GM18861 (cell line): ENCODE measurements at regions not wholly inside any gene's neighbourhood (a gene's known extent, or its start where the extent isn't known, plus 50 kb on each side); places are given as distances from the start of the nearest gene placed in this dataset.
"Not testable (repeated sequence)": the region's sequence is repeated elsewhere in the genome, so short reads cannot be mapped to it uniquely, and the experiment has no call there.

Experiments
- ATAC-seq: cut with Tn5 transposase; IDR thresholded peaks from one replicate; pipeline ENCODE4 v1.9.1; 2021; ENCODE audit not compliant: unreplicated experiment

DNA sequence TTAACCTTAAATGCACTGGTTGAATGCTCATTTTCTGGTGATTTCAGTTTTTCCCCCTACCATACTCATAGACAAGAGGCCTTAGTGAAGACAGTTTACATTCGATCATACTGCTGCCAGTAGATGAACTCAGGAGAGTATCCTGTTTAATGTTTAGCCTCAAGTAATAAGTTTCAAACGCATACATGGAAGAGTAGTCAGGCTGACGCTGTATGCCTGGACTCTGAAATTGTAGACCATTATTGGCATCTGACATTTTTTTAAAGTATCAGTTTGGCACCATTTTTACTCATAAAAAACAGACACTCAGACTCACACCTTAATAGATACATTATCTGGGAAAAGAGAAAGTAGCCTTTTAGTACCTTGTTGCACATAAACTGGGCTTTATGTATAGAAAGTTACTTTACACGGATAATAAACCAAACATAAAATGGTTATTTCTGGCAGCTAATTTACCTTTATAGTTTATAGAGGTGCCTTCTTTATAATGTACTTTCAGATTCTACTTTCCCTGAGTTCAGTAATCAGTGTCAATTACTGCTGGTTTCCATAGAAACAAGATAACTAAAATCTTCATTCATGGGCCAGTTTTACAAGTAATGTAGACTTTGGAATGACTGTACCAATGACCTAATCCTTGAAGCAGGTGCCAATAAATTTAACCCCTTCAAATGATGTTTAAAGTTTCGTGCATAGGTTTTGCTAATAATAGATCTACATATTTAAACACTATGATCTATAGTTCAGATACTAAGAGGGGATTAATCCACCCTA is 183.8 kb upstream of the ITGA1 start:
- ATAC-seq: no peak

DNA sequence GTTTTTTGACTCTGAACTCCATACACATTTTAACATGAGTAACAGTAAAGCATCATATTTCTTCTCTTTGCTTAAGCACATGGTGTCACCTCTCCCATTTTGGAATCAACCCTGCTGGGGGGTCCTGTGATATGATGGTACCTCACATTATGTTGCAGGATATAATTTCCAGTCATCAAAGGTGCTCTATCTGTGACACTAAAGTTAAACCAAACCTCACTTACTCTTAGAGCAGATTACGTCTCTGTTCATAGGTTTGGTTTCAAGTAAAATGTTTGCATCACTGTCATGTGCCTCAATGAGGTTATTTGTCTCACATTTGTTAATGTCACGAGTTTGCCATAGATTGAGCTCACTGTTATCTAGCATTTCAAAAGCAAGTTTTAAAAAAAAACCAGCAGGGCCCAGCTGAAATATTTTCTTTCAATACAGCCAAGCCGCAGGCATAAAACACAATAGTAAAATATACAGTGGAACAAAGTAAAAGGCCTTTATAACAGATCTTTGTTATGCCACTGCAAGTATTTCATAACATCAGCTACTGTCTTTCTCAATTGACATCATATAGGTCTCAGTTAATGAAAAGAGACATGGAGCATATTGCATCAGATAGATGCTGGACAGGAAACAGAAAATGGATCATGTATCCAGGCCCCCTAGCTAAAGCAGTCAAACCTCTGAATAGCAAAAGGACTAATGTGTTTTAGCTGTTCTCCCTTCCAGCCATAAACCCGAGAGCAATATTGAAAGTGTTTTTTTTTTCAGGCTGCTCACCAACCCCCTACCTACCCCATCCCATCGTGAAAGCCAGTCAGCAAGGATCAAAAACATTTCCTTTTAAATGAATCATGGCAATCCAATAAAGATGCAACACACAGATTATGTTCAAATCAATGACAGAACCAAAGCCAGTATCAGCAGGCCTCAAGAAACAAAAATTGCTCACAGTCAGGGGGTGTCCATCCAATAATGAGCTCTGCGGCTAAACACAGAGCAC is 182.1 kb upstream of the ITGA1 start:
- no peak for ATAC-seq

DNA sequence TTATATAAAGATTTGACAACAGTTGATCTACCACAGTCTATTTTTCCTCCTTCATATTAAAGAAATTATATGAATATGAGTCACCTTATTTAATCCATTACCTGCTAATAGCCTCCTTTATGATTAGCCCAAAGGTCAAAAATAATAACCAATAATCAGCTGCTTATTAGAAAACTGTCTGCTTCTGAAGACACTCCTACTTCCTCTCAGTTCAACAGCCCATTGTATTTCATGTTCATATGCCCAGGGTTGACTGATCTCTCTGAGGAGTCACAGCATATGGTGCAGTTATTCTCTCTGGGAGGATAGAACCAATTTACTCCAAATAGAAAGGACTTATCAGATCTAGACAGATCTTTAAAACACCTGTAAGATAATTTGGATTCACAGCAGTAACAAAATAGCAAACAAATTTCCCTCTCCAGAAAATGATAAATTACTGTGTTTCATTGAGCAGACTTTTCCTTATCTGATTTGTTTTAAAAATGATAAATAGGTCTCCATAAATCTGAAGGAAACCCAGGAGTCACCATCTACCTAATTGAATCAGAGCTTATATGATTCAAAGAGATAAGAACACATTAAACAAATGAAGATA is 180.4 kb upstream of the ITGA1 start:
- no peak for ATAC-seq

DNA sequence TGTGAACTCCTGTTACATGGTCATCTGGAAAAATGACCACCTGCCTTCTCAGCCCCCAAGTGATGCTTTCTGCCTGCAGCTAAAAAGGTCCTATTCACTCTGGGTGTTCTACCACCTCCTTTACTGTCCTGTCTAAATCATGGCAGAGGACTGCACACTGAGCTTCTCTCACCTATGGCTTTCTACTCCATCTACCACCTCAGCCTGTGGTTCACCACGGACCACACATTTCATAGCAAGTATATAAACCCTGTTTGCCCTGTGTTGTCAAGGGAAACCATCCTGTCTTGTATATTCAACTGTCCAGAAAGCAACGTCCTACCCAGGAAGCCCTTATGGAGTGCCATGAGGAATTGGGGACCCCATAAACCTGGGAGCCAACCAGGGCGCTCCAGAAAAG is 167.4 kb upstream of the ITGA1 start:
- ATAC-seq: no peak

DNA sequence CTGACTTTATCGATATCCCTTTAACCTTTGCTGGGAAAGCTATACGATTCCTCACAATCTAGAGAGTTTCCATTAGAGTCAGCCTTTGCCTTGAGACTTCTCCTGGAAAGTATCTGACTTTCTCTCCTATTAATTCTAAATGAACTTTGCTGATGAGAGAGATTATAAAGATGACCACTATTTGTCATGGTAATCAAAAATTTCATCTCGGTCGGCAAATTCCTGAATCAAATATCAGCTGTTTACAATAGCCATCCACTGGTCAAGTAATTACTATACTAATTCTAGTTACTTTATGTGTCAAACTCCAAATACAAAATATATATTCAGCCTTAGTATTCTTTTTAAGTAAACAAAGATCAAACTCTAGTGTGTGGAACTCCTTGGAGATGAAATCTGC is 164.4 kb upstream of the ITGA1 start:
- no peak for ATAC-seq

DNA sequence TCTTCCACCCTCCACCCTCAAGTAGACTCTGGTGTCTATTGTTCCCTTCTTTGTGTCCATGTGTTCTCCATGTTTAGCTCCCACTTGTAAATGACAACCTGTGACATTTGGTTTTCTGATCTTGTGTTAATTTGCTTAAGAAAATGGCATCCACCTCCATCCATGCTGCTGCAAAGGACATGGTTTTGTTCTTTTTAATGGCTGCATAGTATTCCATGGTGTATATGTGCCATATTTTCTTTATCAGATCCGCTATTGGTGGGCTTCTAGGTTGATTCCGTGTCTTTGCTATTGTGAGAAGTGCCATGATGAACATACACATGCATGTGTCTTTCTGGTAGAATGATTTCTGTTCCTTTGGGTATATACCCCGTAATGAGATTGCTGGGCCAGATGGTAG is 163.4 kb upstream of the ITGA1 start:
- ATAC-seq: no peak

DNA sequence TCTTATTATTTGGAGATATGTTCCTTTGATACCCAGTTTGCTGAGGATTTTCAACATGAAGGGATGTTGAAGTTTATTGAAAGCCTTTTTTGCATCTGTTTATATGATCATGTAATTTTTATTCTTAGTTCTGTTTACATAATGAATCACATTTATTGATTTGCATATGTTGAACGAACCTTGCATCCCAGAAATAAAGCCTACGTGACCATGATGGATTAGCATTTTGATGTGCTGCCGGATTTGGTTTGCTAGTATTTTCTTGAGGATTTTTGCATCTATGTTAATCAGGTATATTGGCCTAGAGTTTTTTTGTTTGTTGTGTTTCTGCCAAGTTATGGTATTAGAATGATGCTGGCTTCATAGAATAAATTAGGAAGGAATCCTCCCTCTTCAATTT is 161.4 kb upstream of the ITGA1 start:
- ATAC-seq: no peak

DNA sequence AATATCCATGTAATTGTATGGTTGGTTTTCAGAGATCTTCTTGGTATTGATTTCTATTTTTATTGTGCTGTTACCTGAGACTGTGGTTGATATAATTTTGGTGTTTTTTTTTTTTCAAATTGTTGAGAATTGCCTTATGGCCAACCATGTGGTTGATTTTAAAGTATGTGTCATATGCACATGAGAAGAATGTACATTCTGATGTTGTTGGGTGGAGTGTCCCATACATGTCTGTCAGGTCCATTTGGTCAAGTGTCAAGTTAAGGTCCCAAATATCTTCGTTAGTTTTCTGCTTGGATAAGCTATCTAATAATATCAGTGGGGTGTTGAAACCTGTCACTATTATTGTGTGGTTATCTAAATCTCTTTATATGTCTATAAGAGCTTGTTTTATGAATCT is 160.0 kb upstream of the ITGA1 start:
- ATAC-seq: no peak

DNA sequence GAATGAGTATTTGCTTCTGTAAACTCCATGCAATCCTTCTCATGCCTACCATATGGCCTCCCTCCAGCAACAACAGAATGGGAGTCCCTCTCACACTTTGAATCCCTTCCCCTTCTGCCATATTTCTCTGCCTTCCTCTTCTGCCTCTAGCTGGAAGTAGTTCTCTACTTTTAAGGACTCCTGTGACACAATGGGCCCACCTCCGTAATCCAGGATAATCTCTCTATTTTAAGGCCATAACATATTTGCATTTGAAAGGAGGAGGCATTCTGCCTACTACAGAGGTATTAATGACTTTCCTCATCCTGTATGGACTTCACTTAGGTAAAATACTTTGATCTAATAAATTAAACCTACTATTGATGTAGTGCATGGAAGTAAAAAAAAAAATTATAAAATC is 155.4 kb upstream of the ITGA1 start:
- no peak for ATAC-seq

DNA sequence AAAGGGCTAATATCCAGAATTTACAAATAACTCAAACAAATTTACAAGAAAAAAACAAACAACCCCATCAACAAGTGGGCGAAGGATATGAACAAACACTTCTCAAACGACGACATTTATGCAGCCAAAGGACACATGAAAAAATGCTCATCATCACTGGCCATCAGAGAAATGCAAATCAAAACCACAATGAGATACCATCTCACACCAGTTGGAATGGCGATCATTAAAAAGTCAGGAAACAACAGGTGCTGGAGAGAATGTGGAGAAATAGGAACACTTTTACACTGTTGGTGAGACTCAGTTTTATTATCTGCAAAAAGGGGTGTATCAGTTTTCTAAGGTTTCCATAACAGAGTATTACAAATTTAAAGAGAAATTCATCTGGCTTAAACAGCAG is 153.5 kb upstream of the ITGA1 start:
- ATAC-seq: not testable (repeated sequence)

DNA sequence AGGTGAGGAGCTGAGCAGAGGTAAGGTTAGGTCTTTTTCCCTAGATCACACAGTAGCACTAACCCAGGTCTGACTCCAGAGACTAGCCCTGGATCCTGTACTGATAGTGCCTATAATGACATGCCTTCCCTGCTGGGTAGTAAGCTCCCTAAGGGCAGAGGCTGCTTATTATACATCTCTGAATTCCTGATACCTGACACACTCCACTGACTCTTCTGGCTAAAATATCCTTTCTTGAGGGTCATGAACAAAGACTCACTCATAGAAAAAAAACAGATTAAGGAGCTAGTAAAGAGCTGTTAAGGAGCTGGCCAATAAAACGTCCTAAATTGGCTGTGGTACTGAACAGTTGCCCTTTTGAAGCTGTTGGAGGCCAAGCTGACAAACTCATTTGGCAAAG is 149.0 kb upstream of the ITGA1 start:
- no peak for ATAC-seq

DNA sequence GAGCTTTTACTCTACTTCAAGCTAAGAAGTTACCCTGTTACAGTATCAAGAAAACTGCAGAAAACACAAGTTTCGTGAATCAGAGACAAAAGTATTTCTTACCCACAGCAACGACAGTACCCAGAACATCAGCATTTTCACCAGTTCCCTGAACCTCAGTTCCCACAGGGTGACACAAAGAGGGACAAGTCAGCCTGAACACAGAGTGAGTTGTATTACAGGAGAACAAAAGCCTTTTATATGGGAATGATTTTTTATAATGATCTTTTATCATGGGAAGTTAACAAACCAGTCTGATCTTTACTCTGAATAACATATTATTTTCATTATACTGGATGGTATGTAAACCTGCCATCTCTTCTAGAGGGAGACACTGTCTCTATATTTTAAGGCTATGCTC is 139.0 kb upstream of the ITGA1 start:
- ATAC-seq: no peak

DNA sequence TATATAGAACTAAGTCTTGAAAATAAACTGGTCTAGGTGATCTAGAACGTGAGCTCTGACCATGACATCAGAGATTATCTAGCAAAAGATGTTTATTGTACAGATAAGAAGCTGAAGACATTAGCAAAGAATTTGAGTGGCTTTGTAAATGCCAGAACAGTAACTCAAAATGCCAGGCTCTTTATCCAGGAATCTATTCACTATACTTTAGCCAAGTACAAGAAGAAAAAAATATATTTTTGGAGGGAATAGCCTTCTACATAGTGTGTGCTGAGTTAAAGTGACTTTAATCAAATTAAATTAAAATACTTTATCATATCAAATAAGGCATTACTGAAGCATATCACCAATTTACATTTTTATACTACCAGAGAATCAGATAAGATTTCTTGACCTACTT is 132.6 kb upstream of the ITGA1 start:
- no peak for ATAC-seq

DNA sequence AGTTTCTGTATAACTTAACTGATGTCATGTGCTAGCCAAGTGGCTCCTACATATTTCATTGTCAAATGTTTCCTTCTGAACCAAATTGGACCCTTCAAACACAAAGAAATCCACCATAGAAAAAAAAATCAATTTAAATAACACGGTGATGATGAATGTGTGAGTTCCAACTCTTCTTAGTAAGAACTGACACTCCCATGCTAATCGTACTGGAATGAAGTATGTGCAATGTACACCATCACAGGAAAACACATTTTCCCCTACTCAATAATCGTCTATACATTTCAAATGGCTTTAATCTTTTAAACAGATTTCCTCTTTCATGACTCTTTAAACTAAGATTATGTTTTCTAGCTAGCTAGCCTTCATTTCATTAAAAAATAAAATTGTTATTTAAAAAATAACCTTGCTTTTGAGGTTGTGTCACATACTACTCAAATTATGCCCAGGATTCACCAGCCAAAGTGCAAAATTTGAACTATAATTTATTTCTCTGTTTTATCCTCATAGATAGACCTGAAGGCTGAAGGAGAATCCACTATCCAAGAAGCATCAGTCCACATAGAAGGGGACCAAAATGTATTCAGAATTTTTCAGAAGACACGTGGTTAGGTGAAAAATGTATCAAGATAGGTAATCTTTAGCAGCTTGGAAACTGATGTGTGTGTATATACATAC is 131.0 kb upstream of the ITGA1 start:
- no peak for ATAC-seq

DNA sequence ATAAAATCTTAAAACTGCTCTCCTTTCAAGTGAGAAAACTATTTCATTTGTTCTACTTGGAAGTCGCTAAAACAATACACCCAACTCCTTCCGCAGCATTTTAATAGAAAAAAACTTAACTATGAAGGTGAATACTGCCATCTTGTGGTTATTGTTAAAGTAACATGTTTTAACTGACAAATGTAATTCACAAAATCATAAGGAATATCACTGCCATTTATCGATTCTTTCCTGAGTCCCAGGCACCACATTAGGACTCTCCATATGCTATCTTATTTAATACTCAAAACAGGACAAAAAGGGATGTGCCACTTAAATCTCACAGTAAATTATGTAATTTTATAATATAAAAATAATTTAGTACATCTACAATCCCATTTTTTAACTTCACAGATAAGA is 130.5 kb upstream of the ITGA1 start:
- ATAC-seq: no peak

DNA sequence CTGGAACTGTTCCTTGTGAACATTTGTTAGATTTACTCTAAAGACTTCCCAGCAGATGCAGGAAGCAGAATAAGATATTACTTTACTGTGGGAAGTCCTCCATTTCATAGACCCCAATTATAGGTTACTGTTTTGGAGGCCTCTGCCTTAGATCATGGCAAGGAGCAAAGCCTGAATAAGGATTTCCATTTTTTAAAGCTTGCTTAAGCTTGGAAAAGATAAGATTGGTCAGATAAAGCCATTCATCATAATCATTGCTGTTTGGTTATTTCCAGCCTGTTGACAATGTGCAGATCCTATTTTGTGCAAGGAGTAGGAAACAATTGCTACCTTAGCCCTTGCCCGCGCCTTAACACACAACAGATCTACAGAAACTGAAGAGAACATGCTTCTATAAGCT is 129.5 kb upstream of the ITGA1 start:
- no peak for ATAC-seq

DNA sequence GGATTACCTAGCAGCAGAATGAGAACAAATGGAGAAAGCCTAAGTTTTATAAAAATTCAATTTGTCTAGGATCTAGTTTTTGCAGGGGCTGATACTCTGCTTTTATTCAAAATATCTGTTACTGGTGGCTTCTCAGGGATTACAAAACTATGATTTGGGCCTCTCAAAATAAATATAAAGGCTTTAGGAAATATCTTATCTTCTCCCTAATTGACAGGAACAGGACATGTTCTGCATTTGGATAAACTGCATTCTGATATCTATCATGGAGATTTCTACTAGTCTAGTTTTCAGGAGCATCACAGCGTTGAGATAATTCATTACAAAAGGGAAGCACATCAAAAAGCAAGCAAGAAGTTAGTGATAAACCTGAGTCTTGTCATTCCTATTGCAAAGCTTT is 127.1 kb upstream of the ITGA1 start:
- ATAC-seq: no peak

DNA sequence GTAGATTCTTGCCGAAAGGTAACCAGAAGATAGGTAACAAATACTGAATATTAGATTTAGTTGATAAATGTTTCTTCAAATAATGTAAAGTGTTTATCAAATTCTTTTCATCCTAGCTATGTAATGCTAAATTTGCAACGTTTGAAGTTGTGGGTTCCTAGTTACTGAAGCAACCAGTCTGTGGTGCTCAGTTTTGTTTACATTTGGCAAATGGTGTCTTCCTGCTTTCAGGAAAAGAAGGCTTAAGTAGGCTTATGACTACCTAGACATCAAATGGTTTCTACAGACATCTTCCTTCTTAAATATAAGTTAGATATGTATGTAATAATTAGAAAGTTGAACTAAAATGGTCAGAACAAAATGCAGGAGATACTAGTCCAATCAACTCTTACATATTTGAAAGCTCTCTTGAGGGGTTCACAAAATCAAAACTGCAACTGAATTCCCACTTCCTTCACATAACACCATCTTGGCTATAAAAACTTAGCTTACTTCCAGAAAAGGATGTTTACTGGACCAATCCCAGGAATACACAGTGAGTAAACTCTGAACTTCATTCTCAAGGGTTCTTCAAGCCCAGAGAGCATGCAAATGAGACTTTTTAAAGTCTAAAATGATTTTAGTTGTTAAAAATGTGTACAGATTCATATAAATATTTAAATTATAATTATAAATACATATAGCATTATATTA is 125.7 kb upstream of the ITGA1 start:
- ATAC-seq: no peak

DNA sequence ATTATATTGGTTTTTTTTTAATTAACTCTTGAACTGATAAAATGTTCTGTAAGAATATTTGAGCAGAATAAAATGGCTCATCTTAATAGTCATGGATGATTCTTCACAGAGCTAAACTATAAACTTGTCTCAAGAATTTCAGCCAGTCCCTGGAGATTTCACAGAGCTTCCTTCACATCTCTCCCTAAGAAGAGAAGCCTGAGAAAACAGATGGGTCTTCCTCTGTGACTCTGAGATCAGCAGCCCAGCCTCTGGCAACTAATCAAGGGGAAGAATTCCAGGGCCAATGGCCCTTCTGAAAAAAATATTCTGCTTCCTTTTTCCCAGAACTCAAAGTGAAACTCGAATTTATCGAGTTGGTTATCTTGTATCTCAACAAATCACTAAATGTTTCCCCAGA is 122.2 kb upstream of the ITGA1 start:
- ATAC-seq: no peak

DNA sequence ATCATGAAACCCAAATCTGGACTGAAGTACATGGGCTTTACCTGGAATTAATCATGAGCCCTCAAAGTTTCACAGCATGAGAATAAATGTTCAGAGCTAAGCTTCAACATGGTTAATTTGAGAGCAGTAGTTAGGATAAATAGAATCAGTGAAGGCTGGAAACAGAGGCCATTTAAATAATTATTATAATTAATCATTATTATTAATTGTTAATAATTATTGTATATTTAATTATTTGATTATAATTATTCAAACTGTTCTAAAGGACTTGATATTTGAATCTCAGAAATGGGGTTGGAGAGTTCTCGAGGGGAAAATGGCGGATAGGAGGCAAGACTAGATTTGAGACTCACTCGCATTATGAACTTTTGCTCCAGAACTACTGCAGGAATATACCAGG is 119.6 kb upstream of the ITGA1 start:
- ATAC-seq: no peak
